ENCODE measurements at regions not wholly inside any gene's neighbourhood (a gene's known extent, or its start where the extent isn't known, plus 50 kb on each side); places are given as distances from the start of the nearest gene placed in this dataset.

DNA sequence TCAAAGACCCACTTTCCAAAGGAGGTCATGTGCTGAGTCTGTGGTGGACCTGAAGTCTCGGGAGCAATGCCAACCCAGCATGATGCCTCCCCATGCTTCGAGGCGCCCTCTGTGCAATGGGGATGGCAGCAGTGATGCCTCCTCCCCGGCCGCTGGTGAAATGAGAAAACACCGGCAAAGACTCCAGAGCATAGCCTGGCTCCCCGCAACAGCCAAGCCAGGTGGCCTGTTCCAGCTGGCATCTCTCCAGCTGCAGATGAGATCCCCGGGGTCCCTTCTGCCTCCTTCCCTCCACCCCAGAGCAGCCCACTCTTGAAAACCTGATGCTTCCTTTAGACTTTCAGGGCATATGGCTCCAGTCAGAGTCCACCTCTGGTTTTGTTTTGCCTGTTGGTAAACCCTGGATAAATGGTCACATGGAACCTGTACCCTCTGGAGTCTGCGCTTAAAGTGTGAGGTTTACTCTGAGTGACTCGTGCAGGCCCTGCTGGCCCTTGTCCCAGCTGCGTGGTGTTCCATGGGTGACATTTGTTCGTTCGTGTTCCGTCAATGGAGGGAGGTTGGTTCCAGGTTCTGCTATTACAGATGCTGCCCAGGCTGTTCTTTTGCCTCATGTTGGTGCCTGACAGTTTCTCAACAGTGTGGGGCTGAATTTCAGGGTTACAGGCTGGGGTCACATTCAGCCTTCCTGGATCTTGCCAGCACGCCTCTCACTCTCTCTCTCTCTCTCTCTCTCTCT, 181.8 kb upstream of the CIBAR2 start:
- TF ChIP-seq, protein P1, sequence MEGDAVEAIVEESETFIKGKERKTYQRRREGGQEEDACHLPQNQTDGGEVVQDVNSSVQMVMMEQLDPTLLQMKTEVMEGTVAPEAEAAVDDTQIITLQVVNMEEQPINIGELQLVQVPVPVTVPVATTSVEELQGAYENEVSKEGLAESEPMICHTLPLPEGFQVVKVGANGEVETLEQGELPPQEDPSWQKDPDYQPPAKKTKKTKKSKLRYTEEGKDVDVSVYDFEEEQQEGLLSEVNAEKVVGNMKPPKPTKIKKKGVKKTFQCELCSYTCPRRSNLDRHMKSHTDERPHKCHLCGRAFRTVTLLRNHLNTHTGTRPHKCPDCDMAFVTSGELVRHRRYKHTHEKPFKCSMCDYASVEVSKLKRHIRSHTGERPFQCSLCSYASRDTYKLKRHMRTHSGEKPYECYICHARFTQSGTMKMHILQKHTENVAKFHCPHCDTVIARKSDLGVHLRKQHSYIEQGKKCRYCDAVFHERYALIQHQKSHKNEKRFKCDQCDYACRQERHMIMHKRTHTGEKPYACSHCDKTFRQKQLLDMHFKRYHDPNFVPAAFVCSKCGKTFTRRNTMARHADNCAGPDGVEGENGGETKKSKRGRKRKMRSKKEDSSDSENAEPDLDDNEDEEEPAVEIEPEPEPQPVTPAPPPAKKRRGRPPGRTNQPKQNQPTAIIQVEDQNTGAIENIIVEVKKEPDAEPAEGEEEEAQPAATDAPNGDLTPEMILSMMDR (IDR thresholded peaks at IDR 0.05; ENCODE audit: low read depth, low read length, poor library complexity, severe bottlenecking), result no peak
- no peak for TF ChIP-seq EZH2phosphoT487 (IDR thresholded peaks at IDR 0.05; ENCODE audit: borderline replicate concordance, low read length)
